Stimulated activated CD8-positive, alpha-beta memory T cell treated with anti-CD3 and anti-CD28 coated beads, Interleukin-12 subunit alpha, Interleukin-12 subunit beta, amount 100 ng/mL, for 4 hours (primary cell): ENCODE measurements at regions not wholly inside any gene's neighbourhood (a gene's known extent, or its start where the extent isn't known, plus 50 kb on each side); places are given as distances from the start of the nearest gene placed in this dataset.

Experiments used
- DNase-seq: peaks from one replicate; pipeline ENCODE4 v3.0.0-alpha.2; 2020; ENCODE audit warnings: low read depth

DNA sequence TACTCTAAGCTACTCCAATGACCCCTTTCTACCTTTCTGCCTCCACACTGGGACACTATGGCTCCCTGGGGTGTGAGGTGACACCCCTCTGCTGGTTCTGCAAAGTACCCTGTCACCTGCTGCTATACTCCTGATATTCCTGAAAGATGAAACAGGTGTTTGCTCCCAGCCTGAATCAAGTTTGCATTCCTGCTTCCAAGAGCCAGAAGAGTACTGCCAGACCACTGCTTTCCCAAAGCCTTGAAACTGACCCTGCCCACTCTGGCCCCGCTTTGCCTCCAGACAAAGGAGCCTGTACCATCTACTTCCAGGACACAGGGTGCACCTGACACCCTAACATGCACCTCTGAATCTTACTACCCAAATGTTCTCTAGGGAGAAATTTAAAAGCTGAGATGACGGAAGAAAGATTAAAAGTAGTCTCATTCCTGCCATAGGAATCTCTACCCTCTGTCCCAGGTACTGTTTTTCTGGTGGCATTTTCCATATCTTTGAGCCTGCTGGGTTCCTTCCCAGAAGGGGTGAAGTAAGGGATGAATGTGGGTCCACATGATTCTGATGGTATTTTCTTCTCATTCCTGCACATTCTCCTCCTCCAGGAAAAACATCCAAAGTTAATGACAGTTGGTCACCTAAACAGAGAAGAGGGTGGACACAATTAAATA, 70.3 kb upstream of the DUSP10 start:
- no peak for DNase-seq

DNA sequence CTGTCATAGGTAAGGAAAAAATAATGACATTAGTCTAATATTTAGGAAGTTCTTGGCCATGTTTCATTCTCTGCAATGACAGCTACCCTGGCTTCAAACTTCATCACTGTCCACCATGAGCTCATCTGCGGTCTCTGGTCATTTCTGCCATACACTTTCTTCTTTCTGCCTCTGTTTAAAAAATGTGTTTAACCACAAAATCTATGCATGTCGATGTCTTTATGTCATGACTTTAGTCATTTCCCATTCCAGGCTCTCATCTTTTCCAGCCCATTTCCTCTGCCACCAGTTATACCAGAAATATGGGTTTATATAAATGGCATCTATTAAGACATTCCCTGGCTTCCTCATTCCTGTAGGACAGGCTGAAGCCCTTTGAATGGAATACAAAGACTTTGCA, 68.5 kb upstream of the DUSP10 start:
- DNase-seq, result no peak

DNA sequence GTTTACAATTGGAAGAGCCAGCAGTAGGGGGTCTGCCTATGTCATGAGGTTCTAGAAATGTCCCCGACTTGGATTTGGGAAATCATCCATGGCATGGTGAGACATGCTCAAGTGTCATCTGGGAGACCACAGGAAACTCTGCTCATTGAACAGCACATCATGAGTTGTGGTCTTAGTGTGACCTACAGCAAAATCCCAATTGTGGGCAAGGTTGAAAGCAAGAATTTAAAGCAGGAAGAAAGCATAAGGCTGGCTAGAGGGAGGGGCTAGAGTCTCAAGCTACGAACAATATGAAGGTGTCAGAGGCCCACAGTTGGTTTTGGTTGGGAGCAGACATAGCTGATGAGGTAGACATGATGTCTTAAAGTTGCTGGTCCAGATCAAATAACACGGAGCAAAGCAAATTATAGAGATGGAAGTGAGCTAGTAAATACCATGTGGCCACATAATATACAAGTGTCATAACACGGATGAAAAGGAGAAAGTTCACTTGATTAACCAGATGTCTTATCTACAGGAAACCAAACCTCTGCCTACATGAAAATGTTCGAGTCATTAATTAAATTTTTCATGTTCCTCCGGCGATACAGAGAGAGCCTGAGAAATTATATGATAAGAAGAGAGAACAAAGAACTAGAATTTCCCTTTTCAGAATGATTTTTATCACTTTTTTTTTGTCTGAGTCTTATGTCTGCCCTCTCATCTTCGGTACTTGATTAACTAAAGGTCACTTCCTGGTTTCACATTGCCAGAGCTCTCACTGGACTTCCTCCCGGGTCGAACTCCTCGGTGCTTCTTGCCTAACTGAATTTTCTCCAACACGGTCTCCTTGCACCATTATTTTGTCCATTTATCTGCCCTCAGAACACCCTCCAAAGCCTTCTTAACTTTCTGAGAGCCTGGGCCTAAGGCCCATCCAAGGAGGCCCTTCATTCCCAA, 67.5 kb upstream of the DUSP10 start:
- DNase-seq, result no peak

DNA sequence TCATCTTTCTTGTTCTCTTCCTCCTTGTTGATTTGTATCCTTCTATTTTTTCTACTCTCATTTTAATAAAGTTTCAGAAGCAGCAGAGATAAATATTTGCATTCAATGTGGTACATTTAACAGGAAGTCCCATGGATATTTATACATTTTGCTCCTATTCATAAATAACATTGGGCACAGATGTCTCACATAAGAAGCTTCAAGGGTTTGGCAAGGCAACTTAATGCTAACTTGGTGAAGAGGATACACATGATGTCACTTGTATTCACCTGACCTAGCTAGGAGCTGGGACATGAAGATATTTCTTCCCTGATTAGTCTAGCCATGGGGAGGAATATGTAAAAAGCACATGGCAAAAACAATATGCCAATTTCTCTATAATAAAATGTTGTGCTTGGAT, 65.1 kb upstream of the DUSP10 start:
- no peak for DNase-seq

DNA sequence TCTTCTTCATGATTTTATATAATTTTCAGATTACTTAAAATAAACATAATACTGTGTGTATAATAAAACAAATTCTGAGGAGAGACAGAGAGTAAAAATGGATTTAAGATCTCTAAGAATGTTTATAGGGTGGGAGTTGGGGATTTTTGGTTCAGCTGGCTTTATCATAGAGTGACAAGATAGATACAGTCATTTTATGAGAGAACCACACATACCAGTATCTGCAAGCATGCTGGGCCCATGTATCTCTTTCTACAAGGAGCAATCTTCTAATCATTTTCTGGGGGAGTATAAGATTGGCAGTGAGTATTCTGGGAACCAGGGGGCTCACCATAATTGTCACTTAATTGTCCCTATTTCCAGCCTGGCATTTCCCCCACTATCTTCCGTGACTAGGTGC, 64.3 kb upstream of the DUSP10 start:
- DNase-seq, result no peak

DNA sequence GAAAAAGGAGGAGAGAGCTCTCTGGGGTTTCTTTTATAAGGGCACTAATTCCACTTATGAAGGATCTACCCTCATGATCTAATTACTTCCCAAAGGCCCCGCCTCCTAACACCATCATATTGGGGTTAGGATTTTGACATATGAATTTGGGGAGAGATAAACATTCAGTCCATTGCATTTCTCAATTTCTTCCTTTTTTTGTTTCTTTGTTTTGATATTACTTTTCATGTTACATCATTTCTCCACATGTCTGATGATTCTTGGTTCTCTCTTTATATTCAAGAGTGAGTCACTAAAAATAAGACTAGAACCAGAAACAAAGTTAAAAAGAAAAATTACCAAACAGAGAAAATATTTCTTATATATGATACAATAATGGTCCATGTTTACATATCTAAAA, 63.2 kb upstream of the DUSP10 start:
- DNase-seq, result no peak

DNA sequence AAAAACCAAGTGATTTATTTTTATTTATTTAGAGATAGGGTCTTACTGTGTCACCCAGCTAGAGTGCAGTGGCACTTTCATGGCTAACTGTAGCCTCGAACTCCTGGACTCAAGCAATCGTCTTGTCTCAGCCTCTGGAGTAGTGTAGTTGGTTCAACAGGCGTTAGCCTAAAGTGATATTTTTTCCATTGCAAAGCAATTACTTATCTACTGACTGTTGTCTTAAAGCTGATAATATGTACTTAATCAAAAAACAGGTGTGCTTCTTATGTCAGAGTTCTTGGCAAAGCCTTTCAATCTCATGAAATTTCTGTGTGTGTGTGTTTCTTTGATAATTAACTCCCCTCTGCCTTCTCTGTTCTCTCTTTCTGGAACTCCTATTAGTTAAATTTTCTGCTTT, 62.4 kb upstream of the DUSP10 start:
- DNase-seq, result no peak

DNA sequence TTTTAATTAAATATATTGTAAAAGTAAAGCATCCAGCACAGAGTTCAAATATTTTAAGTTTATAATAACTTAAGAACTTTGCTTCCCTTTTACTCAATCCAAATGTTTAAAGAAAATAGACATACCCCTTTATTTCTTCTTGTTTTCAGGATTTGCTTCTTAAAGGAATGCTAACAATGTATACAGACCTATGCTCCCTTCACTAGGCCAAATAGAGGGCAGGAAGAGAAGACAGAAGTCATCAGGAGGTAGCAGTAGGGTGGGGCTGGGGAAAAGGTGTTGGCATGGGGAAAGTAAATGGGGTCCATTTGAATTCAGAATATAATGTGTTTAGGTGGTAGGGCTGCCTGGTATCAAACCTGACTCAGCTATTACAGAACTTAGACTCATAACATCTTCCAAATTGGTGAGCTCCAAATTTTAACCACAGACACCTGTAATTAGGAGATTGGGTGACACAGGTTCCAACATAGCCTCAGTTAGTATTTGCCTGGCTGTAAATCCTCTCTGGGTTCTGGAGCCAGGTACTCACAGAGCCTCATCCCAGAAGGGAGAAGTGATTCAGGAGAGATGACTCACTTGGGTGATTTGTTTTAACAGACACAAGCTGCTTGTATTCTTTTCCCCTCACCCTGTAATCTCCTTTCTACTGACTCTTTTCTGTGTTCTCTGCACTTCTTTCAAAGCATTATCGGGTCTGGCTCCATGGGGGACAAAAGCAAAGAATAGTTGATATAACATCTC, 60.1 kb upstream of the DUSP10 start:
- DNase-seq, result no peak

DNA sequence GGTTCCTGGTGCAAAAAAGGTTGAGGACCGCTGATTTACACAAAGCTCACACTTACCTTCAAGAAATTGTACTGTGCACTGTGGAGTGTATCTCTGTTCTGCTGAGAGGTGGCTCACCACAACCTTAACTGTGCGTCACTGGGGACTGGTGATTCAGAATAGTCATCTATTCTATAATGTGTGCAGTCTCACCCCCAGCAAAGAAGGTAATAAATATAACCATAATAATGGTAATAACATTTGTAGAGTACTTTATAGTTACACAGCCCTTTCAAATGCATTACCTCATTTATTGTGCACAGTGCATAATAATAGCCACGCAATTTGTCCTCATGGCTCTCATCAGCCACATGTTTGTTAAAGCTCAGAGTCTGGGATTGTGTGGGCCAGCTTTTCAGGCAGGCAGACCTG, 59.4 kb upstream of the DUSP10 start:
- DNase-seq, result no peak

DNA sequence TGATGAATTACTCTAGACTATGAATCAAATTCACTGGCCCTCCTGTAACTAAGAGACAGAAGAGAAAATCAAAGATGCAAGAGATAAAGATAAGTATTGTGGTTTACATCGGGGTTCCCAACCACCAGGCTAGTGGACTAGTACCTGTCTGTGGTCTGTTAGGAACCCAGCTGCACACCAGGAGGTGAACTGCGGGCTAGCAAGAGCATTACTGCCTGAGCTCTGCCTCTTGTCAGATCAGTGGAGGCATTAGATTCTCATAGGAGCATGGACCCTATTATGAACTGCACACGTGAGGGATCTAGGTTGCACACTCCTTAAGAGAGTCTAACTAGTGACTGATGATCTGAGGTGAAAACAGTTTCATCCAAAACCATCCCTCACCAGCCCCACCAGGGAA, 58.9 kb upstream of the DUSP10 start:
- DNase-seq, result no peak

DNA sequence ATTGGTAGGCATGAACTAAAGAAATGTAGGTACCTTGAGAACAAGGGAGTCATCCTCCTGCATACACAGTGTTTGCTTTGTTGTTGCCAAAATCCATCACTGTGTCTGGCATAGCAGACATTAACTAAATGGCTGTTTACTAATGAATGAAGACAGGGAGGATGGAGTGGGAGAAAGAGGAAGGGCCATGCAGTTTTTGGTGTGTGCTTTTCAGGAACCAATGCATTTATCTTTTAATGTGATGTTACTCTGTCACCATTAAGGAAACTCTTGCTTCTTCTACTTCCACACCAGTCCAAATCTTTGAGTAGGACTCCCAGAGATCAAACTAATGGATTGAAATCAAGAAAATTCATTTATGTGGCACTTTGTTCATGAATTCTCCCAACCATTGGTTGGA, 55.6 kb upstream of the DUSP10 start:
- DNase-seq, result no peak

DNA sequence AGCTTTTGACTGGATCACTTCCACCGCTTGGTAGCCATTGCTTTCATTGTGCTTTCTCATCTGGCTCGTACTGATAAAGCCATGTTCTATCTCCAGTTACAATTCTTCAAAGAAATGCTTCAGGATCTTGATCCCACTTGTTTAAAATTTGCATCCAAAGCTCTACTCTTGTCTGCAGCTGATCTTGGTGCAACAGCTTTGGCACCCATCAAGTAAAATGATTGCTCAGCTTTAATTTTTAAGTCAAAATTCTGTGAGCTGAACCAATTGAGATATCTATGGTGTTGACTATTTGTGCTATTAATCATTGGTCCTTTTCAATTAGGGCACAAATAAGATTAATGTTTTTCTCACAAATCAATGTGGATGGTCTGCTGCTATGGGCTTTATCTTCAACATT, 54.8 kb upstream of the DUSP10 start:
- DNase-seq, result no peak

DNA sequence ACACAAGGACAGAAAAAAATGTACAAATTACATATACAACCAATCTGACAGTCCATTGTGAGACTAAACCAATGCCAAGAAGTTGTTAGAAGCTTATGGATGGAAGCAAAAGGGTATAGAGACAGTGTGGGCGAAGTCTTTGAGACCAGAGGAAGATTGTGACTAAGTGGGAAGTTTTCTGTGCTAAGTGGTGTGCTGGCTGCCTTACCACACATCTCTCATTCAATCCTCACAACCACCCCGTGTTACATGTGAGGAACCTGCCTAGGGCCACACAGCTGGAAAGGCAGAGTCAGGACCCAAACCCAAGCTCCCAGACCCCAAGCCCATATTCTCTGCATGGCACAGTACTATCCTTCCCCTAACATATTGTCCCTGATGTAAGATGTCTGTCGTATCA, 53.5 kb upstream of the DUSP10 start:
- no peak for DNase-seq

DNA sequence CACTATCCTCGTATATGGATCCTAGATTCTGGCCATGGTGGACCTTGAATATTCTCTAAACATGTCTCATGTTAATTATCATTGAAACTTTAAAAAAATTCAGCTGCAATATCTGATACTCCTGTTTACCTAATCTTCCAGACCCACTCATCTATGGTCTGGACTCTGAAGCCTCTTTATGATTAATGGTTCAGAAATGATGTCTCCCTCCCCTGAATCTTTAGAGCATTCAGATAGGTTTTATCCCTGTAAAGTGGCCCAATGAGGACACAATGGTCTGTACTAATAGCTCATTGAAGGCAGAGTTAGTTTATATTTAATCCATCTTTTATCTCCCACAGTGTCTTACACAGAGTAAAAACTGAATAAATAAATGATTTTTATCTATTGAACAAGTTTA, 53.0 kb upstream of the DUSP10 start:
- DNase-seq, result no peak

DNA sequence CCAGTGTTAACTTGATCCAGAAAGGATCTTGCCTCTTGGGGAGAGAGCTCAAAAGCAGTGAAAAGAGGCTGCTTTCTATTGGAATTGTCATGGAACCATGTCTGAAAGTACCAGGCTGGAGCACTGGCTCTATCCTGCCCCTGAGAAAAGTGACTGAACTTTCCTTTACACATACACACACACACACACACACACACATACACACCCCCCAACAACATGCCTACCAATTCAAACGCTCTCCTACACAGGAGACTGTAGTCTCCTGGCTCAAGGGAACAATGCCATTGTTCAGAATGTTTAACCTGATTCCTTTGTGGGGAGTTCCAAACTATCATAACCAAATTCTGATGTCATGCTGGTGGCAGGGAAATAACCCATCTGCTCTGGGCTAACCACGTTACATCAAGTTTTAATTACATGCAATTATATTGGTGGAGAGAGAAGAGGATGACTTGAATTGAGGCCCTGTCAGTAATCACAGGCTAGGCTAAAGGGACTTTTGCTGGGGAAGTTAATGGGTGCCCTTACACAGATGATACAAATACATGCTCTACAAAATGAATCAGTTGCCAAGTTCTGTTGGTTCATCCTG, 52.3 kb upstream of the DUSP10 start:
- no peak for DNase-seq

DNA sequence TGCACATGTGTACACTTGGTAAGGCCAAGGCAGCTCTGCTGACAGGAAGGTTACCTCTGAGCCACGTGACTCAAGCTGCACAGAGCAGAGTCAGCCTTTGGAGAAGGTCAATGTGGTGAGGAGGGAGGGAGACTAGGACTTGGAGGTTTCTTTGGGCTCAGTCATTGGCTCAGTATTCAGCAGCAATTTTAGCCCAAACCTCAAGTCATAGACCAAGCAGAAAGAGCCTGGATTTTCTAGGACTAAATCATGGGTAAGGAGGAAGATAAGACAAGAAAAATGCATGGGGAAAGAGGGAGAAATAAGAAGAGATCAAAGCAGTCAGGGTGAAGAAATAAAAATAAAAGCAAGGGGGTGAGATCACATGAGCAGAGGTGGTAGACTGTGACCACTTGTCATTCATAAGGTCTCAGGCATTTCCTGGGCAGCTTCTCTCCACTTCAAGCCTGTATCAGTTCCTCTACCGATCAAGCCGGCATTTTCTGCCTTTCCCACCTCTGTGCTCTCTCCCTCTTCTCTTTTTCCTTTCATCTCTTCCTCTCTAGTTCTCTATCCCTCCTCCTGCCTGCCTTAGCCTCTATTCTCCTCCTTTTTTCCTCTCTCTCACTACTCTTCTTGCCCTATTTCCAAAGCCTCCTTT, 51.7 kb upstream of the DUSP10 start:
- no peak for DNase-seq

DNA sequence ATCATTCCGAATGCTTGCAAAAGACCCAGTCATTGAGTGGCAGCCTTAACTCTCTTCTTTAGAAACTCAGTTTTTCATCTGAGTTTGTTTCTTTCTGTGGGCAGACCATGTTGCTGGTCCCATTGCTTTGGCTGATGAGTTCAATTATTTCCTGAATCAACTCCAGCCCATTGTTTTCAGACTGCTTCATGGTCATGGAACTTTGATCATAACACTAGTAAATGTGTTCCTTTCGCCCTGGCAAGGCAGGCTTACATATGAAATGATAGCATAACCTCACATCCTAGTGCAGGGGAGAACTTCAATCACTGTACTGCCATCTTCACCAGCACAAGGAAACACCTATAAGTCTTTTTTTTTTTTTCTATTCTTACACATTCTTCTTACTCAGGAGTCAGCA, 50.0 kb upstream of the DUSP10 start:
- DNase-seq, result no peak
